ENCODE measurements at regions not wholly inside any gene's neighbourhood (a gene's known extent, or its start where the extent isn't known, plus 50 kb on each side); places are given as distances from the start of the nearest gene placed in this dataset.

- TF ChIP-seq CTCF (IDR thresholded peaks at IDR 0.05; ENCODE audit: low read depth, low read length) = no peak
- TF ChIP-seq POLR2A (IDR thresholded peaks at IDR 0.05; ENCODE audit: extremely low read depth, insufficient read length) = no peak
Observed at GRCh38 chrX:95911062-95911461, 773.6 kb upstream of the DIAPH2 start.

Data from NB4 (cell line).